ENCODE measurements at regions not wholly inside any gene's neighbourhood (a gene's known extent, or its start where the extent isn't known, plus 50 kb on each side); places are given as distances from the start of the nearest gene placed in this dataset.

DNA sequence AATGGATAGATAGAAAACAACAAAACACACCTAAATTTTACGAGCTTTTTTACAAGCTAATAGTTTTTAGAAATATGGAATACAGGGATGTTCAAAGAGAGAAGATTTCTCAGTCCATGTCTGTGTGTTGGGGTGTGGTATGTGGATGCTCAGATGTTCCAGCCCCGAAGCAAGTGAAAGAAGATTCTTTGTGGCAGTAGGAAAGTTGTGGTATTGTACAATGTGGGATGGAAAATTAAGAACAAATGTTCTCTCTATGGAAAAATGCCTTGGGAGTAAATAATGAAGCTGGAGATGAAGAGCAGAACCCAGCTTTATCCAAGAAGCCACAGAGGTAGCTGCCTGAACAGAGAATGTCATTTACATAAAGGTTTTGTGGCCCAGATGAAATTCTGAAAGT is 150.3 kb upstream of the PRKD1 start:
- intact Hi-C loops (cut with DNase I), result no loop called here
- Histone ChIP-seq H3K4me1 (no peaks in the 10 kb centered on the region), H3K27ac (no peak overlapping the region), H3K4me3 (no peak overlapping the region), H3K9me3 (no peaks in the 10 kb centered on the region), H3K27me3 (no peaks in the 10 kb centered on the region), H3K36me3 (no peaks in the 10 kb centered on the region)
- no peak for ATAC-seq
- no peak for DNase-seq
- 51% methylated on average over 2 of the region's 2 CpGs for WGBS (ENCODE audit: insufficient coverage, low coverage, low lambda C conversion rate, missing lambda C conversion rate)
- TF ChIP-seq POLR2A (IDR thresholded peaks at IDR 0.05), result no peak
- TF ChIP-seq, protein P1, sequence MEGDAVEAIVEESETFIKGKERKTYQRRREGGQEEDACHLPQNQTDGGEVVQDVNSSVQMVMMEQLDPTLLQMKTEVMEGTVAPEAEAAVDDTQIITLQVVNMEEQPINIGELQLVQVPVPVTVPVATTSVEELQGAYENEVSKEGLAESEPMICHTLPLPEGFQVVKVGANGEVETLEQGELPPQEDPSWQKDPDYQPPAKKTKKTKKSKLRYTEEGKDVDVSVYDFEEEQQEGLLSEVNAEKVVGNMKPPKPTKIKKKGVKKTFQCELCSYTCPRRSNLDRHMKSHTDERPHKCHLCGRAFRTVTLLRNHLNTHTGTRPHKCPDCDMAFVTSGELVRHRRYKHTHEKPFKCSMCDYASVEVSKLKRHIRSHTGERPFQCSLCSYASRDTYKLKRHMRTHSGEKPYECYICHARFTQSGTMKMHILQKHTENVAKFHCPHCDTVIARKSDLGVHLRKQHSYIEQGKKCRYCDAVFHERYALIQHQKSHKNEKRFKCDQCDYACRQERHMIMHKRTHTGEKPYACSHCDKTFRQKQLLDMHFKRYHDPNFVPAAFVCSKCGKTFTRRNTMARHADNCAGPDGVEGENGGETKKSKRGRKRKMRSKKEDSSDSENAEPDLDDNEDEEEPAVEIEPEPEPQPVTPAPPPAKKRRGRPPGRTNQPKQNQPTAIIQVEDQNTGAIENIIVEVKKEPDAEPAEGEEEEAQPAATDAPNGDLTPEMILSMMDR (IDR thresholded peaks at IDR 0.05), result no peak

GRCh38 chr14:30078811-30079402 is 151.3 kb upstream of the PRKD1 start:
- H3K4me1 ChIP-seq, result no peaks in the 10 kb centered on the region
- H3K36me3 ChIP-seq, result no peaks in the 10 kb centered on the region
- no peaks in the 10 kb centered on the region for H3K27me3 ChIP-seq
- TF ChIP-seq POLR2A (IDR thresholded peaks at IDR 0.05), result no peak
- TF ChIP-seq, protein P1 (IDR thresholded peaks at IDR 0.05), result no peak
- intact Hi-C loops (cut with DNase I), result no loop called here
- no peak overlapping the region for H3K27ac ChIP-seq
- 57% methylated on average over 7 of the region's 8 CpGs for WGBS (ENCODE audit: insufficient coverage, low coverage, low lambda C conversion rate, missing lambda C conversion rate)
- H3K4me3 ChIP-seq, result no peak overlapping the region
- DNase-seq, result no peak
- H3K9me3 ChIP-seq, result no peaks in the 10 kb centered on the region
- no peak for ATAC-seq

GRCh38 chr14:30082486-30082885 is 154.8 kb upstream of the PRKD1 start:
- H3K27me3 ChIP-seq, result no peaks in the 10 kb centered on the region
- no peaks in the 10 kb centered on the region for H3K36me3 ChIP-seq
- 24% methylated on average over 1 of the region's 1 CpG for WGBS (ENCODE audit: insufficient coverage, low coverage, low lambda C conversion rate, missing lambda C conversion rate)
- no peak for DNase-seq
- intact Hi-C loops (cut with DNase I), result no loop called here
- H3K27ac ChIP-seq, result no peak overlapping the region
- no peaks in the 10 kb centered on the region for H3K4me1 ChIP-seq
- no peaks in the 10 kb centered on the region for H3K9me3 ChIP-seq
- no peak for TF ChIP-seq POLR2A (IDR thresholded peaks at IDR 0.05)
- TF ChIP-seq, protein P1 (IDR thresholded peaks at IDR 0.05), result no peak
- ATAC-seq, result no peak
- no peak overlapping the region for H3K4me3 ChIP-seq

- Histone ChIP-seq H3K27ac (no peak overlapping the region), H3K27me3 (no peaks in the 10 kb centered on the region), H3K4me3 (no peak overlapping the region), H3K36me3 (no peaks in the 10 kb centered on the region), H3K9me3 (no peaks in the 10 kb centered on the region), H3K4me1 (no peaks in the 10 kb centered on the region)
- intact Hi-C loops (cut with DNase I), result no loop called here
- DNase-seq, result no peak
- WGBS (ENCODE audit: insufficient coverage, low coverage, low lambda C conversion rate, missing lambda C conversion rate), result 37% methylated on average over 3 of the region's 3 CpGs
- ATAC-seq, result no peak
- TF ChIP-seq POLR2A (IDR thresholded peaks at IDR 0.05), result no peak
- TF ChIP-seq, protein P1 (IDR thresholded peaks at IDR 0.05), result no peak
Observed at GRCh38 chr14:30084811-30085210, 157.2 kb upstream of the PRKD1 start.

- TF ChIP-seq, protein P1 (IDR thresholded peaks at IDR 0.05), result no peak
- TF ChIP-seq POLR2A (IDR thresholded peaks at IDR 0.05), result no peak
- H3K4me3 ChIP-seq, result no peak overlapping the region
Observed at GRCh38 chr14:30085943-30086342, 158.3 kb upstream of the PRKD1 start.

More at GRCh38 chr14:30085943-30086342, 158.3 kb upstream of the PRKD1 start:
- Histone ChIP-seq H3K27ac (no peak overlapping the region), H3K36me3 (no peaks in the 10 kb centered on the region), H3K9me3 (no peaks in the 10 kb centered on the region), H3K27me3 (no peaks in the 10 kb centered on the region), H3K4me1 (no peaks in the 10 kb centered on the region)
- DNase-seq, result no peak
- ATAC-seq, result no peak
- WGBS (ENCODE audit: insufficient coverage, low coverage, low lambda C conversion rate, missing lambda C conversion rate), result 73% methylated on average over 2 of the region's 3 CpGs
- intact Hi-C loops (cut with DNase I), result no loop called here
